HEK293 (cell line): ENCODE measurements at regions not wholly inside any gene's neighbourhood (a gene's known extent, or its start where the extent isn't known, plus 50 kb on each side); places are given as distances from the start of the nearest gene placed in this dataset.

ENCODE experiments used
- CTCF ChIA-PET: fragments of 350-600 bp; formaldehyde crosslinking; extraction: SDS; loops from one replicate; lab custom pipeline; 2021; ENCODE audit warnings: antibody characterized with exemption; lab: Yijun Ruan, JAX
- POLR2A ChIA-PET: fragments of 300-600 bp; formaldehyde crosslinking; extraction: SDS; loops from one replicate; lab custom pipeline; 2020; ENCODE audit warnings: antibody characterized with exemption, inconsistent platforms; lab: Yijun Ruan, JAX
- H3K27ac ChIP-seq: fragments of 200-500 bp; sonication (Bioruptor generic); 2 replicates; pipeline ENCODE4 v1.5.1; 2014; ENCODE audit warnings: low read depth, low read length, control low read depth, inconsistent platforms; ENCODE audit errors: extremely low read depth
- H3K36me3 ChIP-seq, 2 experiments: fragments of 200-500 bp in 1 of 2; sonication (Bioruptor generic) in 1 of 2; 1 replicate in 1 of 2; 2 replicates in 1 of 2; pipeline ENCODE4 v1.5.1; 2014 to 2017; ENCODE audit warnings: inconsistent platforms in 2 of 2, low read length in 2 of 2; ENCODE audit not compliant: control insufficient read depth in 2 of 2, insufficient read depth in 1 of 2
- H3K4me1 ChIP-seq: fragments of 200-500 bp; sonication (Bioruptor generic); 2 replicates; pipeline ENCODE4 v1.5.1; 2014; ENCODE audit warnings: mild to moderate bottlenecking, low read length, inconsistent platforms; ENCODE audit not compliant: control insufficient read depth, insufficient read depth
- H3K4me3 ChIP-seq: 2 replicates; pipeline ENCODE4 v1.5.1; 2011; ENCODE audit warnings: low read depth, mild to moderate bottlenecking, control low read depth, low read length, moderate library complexity
- H3K9me3 ChIP-seq: fragments of 200-500 bp; sonication (Bioruptor generic); 2 replicates; pipeline ENCODE4 v1.5.1; 2014; ENCODE audit warnings: low read depth, low read length, inconsistent platforms; ENCODE audit not compliant: control insufficient read depth, insufficient read depth
- GFI1B ChIP-seq: fragments of 450-650 bp; formaldehyde crosslinking; IDR thresholded peaks from 2 replicates; pipeline ENCODE4 v1.5.1; 2016; ENCODE audit warnings: missing biosample characterization, missing genetic modification characterization
- KLF7 ChIP-seq: fragments of 450-650 bp; formaldehyde crosslinking; IDR thresholded peaks from 2 replicates; pipeline ENCODE4 v1.5.1; 2016; ENCODE audit warnings: missing biosample characterization, missing genetic modification characterization, borderline replicate concordance
- OSR2 ChIP-seq: fragments of 450-650 bp; formaldehyde crosslinking; IDR thresholded peaks from 2 replicates; pipeline ENCODE4 v1.5.1; 2016; ENCODE audit warnings: missing biosample characterization, missing genetic modification characterization
- ZBTB17 ChIP-seq: fragments of 450-650 bp; formaldehyde crosslinking; IDR thresholded peaks from 2 replicates; pipeline ENCODE4 v1.5.1; 2016; ENCODE audit warnings: missing biosample characterization, missing genetic modification characterization
- ZBTB20 ChIP-seq: fragments of 450-650 bp; formaldehyde crosslinking; IDR thresholded peaks from 2 replicates; pipeline ENCODE4 v1.5.1; 2016; ENCODE audit warnings: missing biosample characterization, missing genetic modification characterization
- ZBTB7A ChIP-seq: fragments of 450-650 bp; formaldehyde crosslinking; IDR thresholded peaks from 2 replicates; pipeline ENCODE4 v1.5.1; 2016; ENCODE audit warnings: low read depth, missing biosample characterization, missing genetic modification characterization
- ZFHX2 ChIP-seq: fragments of 450-650 bp; formaldehyde crosslinking; conservative IDR thresholded peaks from 2 replicates; pipeline ENCODE4 v1.5.1; 2016; ENCODE audit warnings: missing biosample characterization, missing genetic modification characterization
- ZNF354C ChIP-seq: fragments of 450-650 bp; formaldehyde crosslinking; IDR thresholded peaks from 2 replicates; pipeline ENCODE4 v1.5.1; 2016; ENCODE audit warnings: missing biosample characterization, missing genetic modification characterization, low read depth, borderline replicate concordance
- ZNF571 ChIP-seq: fragments of 450-650 bp; formaldehyde crosslinking; IDR thresholded peaks from 2 replicates; pipeline ENCODE4 v1.5.0; 2017; ENCODE audit warnings: missing biosample characterization, missing genetic modification characterization
- ZNF585B ChIP-seq: fragments of 450-650 bp; formaldehyde crosslinking; IDR thresholded peaks from 2 replicates; pipeline ENCODE4 v1.5.1; 2016; ENCODE audit warnings: missing biosample characterization, missing genetic modification characterization
- ZNF624 ChIP-seq: fragments of 450-650 bp; formaldehyde crosslinking; IDR thresholded peaks from 2 replicates; pipeline ENCODE4 v1.5.1; 2017; ENCODE audit warnings: missing biosample characterization, missing genetic modification characterization
- ZNF658 ChIP-seq: fragments of 450-650 bp; formaldehyde crosslinking; IDR thresholded peaks from 2 replicates; pipeline ENCODE4; 2016; ENCODE audit warnings: missing biosample characterization, missing genetic modification characterization
- ZNF660 ChIP-seq: fragments of 450-650 bp; IDR thresholded peaks from 2 replicates; pipeline ENCODE4 v1.5.1; 2018; ENCODE audit warnings: missing biosample characterization, mild to moderate bottlenecking, missing genetic modification characterization
- ZNF664 ChIP-seq: fragments of 450-650 bp; formaldehyde crosslinking; IDR thresholded peaks from 2 replicates; pipeline ENCODE4 v1.5.1; 2016; ENCODE audit warnings: missing biosample characterization, missing genetic modification characterization
- ZNF677 ChIP-seq: fragments of 450-650 bp; IDR thresholded peaks from 2 replicates; pipeline ENCODE4 v1.5.0; 2018; ENCODE audit warnings: missing biosample characterization, mild to moderate bottlenecking, missing genetic modification characterization, moderate library complexity
- ZNF707 ChIP-seq: fragments of 450-650 bp; formaldehyde crosslinking; IDR thresholded peaks from 2 replicates; pipeline ENCODE4 v1.5.1; 2016; ENCODE audit warnings: missing biosample characterization, missing genetic modification characterization
- ZNF791 ChIP-seq: fragments of 450-650 bp; formaldehyde crosslinking; IDR thresholded peaks from 2 replicates; pipeline ENCODE4 v1.5.1; 2016; ENCODE audit warnings: missing biosample characterization, missing genetic modification characterization
- TF ChIP-seq, protein P1 (sequence below): fragments of 450-650 bp; formaldehyde crosslinking; optimal IDR thresholded peaks from 2 replicates; pipeline ENCODE3; 2016; ENCODE audit warnings: missing biosample characterization, mild to moderate bottlenecking, missing genetic modification characterization
- TF ChIP-seq, protein P2 (sequence below): fragments of 450-650 bp; formaldehyde crosslinking; IDR thresholded peaks from 2 replicates; pipeline ENCODE4 v1.5.1; 2016; ENCODE audit warnings: missing biosample characterization, missing genetic modification characterization
- TF ChIP-seq, protein P3 (sequence below): fragments of 450-650 bp; formaldehyde crosslinking; IDR thresholded peaks from 2 replicates; pipeline ENCODE4 v1.5.1; 2016; ENCODE audit warnings: missing biosample characterization, missing genetic modification characterization
- TF ChIP-seq, protein P4 (sequence below): fragments of 450-650 bp; formaldehyde crosslinking; conservative IDR thresholded peaks from 2 replicates; pipeline ENCODE4 v1.5.1; 2016; ENCODE audit warnings: low read depth, missing biosample characterization, missing genetic modification characterization

DNA sequence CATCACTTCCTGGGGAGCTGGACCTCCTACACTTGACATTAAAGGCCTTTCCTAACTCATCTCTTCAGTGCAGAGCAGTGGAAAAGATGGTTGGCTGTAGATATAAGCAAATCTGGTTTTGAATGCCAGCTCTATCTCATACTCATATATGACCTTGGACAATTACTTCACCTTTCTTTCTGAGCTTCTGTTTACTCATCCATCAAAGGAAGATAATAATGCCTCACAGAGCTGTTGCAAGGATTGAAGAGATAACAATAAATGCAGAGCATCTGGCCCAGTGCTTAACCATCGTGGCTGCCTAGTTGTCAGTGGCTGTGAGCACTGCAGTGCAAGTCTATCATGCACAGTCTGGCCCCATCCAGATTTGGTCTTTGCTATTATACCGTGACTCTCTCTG lies 148.1 kb upstream of the EOLA2 start:
- H3K36me3 ChIP-seq = no peaks in the 10 kb centered on the region
- H3K9me3 ChIP-seq = no peaks in the 10 kb centered on the region
- CTCF ChIA-PET = interaction anchor here (0.6 kb wide), 1 partner anchor 33 kb away, joined by 3 read pairs; no protein-coding TSS in a partner anchor
- H3K4me1 ChIP-seq = no peaks in the 10 kb centered on the region
- H3K4me3 ChIP-seq = no peak overlapping the region
- TF ChIP-seq ZNF658 (tag by site-specific recombination) (no peak), ZBTB17 (no peak), ZNF664 (tag by site-specific recombination) (no peak), ZNF660 (tag by site-specific recombination) (no peak), ZNF354C (no peak), ZNF707 (tag by site-specific recombination) (no peak), ZNF791 (tag by site-specific recombination) (no peak), ZFHX2 (tag by site-specific recombination) (no peak), ZNF624 (tag by site-specific recombination) (no peak), ZNF571 (tag by site-specific recombination) (no peak), ZNF677 (tag by site-specific recombination) (no peak), KLF7 (tag by site-specific recombination) (no peak), ZBTB7A (tag by site-specific recombination) (no peak)
- TF ChIP-seq, protein P1, sequence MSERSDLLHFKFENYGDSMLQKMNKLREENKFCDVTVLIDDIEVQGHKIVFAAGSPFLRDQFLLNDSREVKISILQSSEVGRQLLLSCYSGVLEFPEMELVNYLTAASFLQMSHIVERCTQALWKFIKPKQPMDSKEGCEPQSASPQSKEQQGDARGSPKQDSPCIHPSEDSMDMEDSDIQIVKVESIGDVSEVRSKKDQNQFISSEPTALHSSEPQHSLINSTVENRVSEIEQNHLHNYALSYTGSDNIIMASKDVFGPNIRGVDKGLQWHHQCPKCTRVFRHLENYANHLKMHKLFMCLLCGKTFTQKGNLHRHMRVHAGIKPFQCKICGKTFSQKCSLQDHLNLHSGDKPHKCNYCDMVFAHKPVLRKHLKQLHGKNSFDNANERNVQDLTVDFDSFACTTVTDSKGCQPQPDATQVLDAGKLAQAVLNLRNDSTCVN = no peak
- TF ChIP-seq, all 188 proteins: peak for 0
- POLR2A ChIA-PET = no interaction called here
- H3K27ac ChIP-seq = no peak overlapping the region

DNA sequence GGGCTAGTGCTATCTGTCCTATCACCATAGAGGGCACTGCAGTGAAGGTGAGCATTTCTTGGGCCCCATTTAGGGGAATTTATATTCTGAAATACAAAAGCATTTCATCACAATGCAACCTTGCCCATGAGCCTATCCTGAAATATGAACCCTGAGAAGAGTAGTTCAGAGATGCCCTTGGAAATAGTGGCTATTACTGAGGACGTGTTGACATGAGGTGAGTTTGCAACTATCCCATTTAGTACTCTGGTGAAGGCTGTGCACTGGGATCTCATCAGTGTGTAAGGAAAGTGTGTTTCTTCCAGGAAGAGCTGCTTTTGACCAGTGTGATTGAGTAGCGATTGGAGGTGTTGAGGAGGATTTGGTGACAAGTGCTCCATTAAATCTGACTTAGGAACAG lies 149.3 kb upstream of the EOLA2 start:
- no peak overlapping the region for H3K4me3 ChIP-seq
- no peaks in the 10 kb centered on the region for H3K4me1 ChIP-seq
- ChIA-PET POLR2A (no interaction called here), CTCF (interaction anchor here (0.6 kb wide), 1 partner anchor 195 kb away, joined by 3 read pairs; no protein-coding TSS in a partner anchor)
- TF ChIP-seq, protein P2, sequence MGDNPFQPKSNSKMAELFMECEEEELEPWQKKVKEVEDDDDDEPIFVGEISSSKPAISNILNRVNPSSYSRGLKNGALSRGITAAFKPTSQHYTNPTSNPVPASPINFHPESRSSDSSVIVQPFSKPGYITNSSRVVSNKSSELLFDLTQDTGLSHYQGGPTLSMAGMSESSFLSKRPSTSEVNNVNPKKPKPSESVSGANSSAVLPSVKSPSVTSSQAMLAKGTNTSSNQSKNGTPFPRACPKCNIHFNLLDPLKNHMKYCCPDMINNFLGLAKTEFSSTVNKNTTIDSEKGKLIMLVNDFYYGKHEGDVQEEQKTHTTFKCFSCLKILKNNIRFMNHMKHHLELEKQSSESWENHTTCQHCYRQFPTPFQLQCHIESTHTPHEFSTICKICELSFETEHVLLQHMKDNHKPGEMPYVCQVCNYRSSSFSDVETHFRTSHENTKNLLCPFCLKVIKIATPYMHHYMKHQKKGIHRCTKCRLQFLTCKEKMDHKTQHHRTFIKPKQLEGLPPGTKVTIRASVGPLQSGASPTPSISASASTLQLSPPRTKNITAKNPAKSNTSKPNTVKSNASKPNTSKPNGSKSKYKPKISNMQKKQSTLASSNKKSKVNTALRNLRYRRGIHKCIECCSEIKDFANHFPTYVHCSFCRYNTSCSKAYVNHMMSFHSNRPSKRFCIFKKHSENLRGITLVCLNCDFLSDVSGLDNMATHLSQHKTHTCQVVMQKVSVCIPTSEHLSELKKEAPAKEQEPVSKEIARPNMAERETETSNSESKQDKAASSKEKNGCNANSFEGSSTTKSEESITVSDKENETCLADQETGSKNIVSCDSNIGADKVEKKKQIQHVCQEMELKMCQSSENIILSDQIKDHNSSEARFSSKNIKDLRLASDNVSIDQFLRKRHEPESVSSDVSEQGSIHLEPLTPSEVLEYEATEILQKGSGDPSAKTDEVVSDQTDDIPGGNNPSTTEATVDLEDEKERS (tag by site-specific recombination) = no peak
- peak; percentile 30; the same call in 1 of the 2 replicates for TF ChIP-seq ZNF585B (tag by site-specific recombination)
- no peak overlapping the region for H3K27ac ChIP-seq
- H3K9me3 ChIP-seq = no peaks in the 10 kb centered on the region
- H3K36me3 ChIP-seq = no peaks in the 10 kb centered on the region

DNA sequence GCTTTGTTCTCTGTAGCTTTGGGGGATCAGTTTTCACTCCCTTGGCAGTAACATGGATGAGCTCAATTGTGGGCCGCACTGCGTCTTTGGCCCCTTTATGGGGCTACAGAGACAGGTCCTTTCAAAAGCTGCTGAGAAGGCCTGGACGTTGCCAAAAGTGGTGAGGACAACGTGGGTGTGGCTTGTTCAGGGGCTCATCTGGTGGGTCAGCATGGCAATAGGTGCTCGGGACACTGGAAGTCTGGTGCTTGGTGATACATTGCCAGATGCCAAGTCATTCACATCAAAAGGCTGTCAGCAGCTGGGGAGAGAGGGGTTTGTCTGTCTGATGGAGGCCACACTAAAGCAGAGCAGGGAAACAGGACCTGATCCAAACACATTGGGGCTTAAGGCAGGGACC lies 149.8 kb upstream of the EOLA2 start:
- H3K9me3 ChIP-seq = no peaks in the 10 kb centered on the region
- no peaks in the 10 kb centered on the region for H3K4me1 ChIP-seq
- CTCF ChIA-PET = no interaction called here
- no peak overlapping the region for H3K4me3 ChIP-seq
- no peak overlapping the region for H3K27ac ChIP-seq
- H3K36me3 ChIP-seq = no peaks in the 10 kb centered on the region
- POLR2A ChIA-PET = no interaction called here
- TF ChIP-seq ZBTB20 (tag by site-specific recombination) = no peak
- no peak for TF ChIP-seq ZNF791 (tag by site-specific recombination)
- no peak for TF ChIP-seq OSR2 (tag by site-specific recombination)
- TF ChIP-seq, protein P3, sequence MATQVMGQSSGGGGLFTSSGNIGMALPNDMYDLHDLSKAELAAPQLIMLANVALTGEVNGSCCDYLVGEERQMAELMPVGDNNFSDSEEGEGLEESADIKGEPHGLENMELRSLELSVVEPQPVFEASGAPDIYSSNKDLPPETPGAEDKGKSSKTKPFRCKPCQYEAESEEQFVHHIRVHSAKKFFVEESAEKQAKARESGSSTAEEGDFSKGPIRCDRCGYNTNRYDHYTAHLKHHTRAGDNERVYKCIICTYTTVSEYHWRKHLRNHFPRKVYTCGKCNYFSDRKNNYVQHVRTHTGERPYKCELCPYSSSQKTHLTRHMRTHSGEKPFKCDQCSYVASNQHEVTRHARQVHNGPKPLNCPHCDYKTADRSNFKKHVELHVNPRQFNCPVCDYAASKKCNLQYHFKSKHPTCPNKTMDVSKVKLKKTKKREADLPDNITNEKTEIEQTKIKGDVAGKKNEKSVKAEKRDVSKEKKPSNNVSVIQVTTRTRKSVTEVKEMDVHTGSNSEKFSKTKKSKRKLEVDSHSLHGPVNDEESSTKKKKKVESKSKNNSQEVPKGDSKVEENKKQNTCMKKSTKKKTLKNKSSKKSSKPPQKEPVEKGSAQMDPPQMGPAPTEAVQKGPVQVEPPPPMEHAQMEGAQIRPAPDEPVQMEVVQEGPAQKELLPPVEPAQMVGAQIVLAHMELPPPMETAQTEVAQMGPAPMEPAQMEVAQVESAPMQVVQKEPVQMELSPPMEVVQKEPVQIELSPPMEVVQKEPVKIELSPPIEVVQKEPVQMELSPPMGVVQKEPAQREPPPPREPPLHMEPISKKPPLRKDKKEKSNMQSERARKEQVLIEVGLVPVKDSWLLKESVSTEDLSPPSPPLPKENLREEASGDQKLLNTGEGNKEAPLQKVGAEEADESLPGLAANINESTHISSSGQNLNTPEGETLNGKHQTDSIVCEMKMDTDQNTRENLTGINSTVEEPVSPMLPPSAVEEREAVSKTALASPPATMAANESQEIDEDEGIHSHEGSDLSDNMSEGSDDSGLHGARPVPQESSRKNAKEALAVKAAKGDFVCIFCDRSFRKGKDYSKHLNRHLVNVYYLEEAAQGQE (tag by site-specific recombination) = no peak
- TF ChIP-seq GFI1B (tag by site-specific recombination) = no peak
- TF ChIP-seq, protein P4, sequence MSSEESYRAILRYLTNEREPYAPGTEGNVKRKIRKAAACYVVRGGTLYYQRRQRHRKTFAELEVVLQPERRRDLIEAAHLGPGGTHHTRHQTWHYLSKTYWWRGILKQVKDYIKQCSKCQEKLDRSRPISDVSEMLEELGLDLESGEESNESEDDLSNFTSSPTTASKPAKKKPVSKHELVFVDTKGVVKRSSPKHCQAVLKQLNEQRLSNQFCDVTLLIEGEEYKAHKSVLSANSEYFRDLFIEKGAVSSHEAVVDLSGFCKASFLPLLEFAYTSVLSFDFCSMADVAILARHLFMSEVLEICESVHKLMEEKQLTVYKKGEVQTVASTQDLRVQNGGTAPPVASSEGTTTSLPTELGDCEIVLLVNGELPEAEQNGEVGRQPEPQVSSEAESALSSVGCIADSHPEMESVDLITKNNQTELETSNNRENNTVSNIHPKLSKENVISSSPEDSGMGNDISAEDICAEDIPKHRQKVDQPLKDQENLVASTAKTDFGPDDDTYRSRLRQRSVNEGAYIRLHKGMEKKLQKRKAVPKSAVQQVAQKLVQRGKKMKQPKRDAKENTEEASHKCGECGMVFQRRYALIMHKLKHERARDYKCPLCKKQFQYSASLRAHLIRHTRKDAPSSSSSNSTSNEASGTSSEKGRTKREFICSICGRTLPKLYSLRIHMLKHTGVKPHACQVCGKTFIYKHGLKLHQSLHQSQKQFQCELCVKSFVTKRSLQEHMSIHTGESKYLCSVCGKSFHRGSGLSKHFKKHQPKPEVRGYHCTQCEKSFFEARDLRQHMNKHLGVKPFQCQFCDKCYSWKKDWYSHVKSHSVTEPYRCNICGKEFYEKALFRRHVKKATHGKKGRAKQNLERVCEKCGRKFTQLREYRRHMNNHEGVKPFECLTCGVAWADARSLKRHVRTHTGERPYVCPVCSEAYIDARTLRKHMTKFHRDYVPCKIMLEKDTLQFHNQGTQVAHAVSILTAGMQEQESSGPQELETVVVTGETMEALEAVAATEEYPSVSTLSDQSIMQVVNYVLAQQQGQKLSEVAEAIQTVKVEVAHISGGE (tag by site-specific recombination) = no peak
